ENCODE measurements at regions not wholly inside any gene's neighbourhood (a gene's known extent, or its start where the extent isn't known, plus 50 kb on each side); places are given as distances from the start of the nearest gene placed in this dataset.

DNA sequence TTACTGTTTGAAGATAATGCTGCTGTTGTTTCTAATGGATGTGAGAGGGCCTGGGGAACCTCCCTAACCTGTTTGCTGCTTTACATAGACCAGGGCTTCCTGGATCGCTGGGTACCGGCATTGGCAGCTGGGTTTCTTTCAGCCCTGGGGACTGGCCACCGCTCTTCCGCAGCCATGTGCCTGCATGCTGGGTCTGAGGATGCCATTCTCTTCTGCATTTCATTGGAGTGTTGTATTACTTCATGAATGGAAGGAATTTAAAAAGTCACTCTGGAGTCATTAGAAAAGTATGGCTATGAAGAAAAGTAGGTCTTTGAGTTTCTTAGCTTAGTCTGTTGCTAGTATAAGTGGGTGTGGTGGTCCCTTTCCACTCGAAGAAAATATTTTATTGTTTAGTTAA is 107.3 kb upstream of the MGAT5 start:
- no peak for DNase-seq (ENCODE audit: low read depth)
- H3K4me3 ChIP-seq (ENCODE audit: control insufficient read depth, low read depth, low read length), result no peak overlapping the region; the same call in 1 of the 2 replicates
- TF ChIP-seq CTCF (IDR thresholded peaks at IDR 0.05; ENCODE audit: control insufficient read depth, insufficient read depth, low read depth, low read length, missing control alignments), result no peak

- H3K4me3 ChIP-seq (ENCODE audit: control insufficient read depth, low read depth, low read length), result no peak overlapping the region
- no peak for DNase-seq (ENCODE audit: low read depth)
- no peak for TF ChIP-seq CTCF (IDR thresholded peaks at IDR 0.05; ENCODE audit: control insufficient read depth, insufficient read depth, low read depth, low read length, missing control alignments)
These were observed 105.7 kb upstream of the MGAT5 start for GRCh38 chr2:134148172-134148571.

- TF ChIP-seq CTCF (IDR thresholded peaks at IDR 0.05; ENCODE audit: control insufficient read depth, insufficient read depth, low read depth, low read length, missing control alignments), result no peak
- no peak for DNase-seq (ENCODE audit: low read depth)
- H3K4me3 ChIP-seq (ENCODE audit: control insufficient read depth, low read depth, low read length), result no peak overlapping the region
These were observed 104.9 kb upstream of the MGAT5 start for GRCh38 chr2:134148843-134149472.

DNA sequence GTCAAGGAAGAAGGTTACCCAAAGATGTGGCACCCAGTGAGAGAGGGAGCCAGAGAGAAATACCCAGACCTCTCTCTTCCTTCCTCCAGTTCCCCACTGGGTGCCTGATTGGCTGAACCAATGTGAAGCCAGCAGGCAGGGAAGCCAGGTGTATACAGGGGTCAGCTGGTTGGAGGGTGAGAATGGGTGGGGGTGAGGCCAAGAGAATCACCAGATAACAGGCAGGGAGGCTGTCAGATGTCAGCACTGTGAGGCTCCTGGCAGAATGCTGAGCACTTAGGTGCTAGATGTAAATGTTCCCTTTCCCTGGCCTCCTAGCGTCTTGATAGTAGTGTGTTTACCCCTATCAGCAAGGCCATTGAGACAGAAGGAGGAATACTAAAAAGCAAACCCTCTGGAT is 104.0 kb upstream of the MGAT5 start:
- no peak for TF ChIP-seq CTCF (IDR thresholded peaks at IDR 0.05; ENCODE audit: control insufficient read depth, insufficient read depth, low read depth, low read length, missing control alignments)
- no peak for DNase-seq (ENCODE audit: low read depth)
- no peak overlapping the region for H3K4me3 ChIP-seq (ENCODE audit: control insufficient read depth, low read depth, low read length)

DNA sequence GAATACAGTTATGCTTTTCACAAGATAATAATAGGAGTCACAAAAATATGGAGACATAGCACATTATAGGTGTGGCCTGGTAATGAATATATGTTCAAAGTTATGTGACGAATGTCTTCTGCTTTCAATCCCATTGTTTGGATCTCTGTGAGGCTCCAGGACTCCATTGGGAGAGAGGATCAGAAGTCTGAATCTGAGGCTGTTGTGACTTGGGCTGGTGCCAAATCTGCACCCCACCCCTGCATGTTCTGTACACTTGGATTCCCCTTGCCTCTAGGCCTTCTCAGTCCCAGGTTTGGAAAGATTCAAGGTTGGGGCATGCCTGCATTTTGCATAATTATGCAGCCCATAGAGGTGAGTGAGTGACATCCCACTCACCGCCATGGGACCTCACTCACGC is 103.1 kb upstream of the MGAT5 start:
- no peak for DNase-seq (ENCODE audit: low read depth)
- no peak overlapping the region for H3K4me3 ChIP-seq (ENCODE audit: control insufficient read depth, low read depth, low read length)
- TF ChIP-seq CTCF (IDR thresholded peaks at IDR 0.05; ENCODE audit: control insufficient read depth, insufficient read depth, low read depth, low read length, missing control alignments), result no peak

DNA sequence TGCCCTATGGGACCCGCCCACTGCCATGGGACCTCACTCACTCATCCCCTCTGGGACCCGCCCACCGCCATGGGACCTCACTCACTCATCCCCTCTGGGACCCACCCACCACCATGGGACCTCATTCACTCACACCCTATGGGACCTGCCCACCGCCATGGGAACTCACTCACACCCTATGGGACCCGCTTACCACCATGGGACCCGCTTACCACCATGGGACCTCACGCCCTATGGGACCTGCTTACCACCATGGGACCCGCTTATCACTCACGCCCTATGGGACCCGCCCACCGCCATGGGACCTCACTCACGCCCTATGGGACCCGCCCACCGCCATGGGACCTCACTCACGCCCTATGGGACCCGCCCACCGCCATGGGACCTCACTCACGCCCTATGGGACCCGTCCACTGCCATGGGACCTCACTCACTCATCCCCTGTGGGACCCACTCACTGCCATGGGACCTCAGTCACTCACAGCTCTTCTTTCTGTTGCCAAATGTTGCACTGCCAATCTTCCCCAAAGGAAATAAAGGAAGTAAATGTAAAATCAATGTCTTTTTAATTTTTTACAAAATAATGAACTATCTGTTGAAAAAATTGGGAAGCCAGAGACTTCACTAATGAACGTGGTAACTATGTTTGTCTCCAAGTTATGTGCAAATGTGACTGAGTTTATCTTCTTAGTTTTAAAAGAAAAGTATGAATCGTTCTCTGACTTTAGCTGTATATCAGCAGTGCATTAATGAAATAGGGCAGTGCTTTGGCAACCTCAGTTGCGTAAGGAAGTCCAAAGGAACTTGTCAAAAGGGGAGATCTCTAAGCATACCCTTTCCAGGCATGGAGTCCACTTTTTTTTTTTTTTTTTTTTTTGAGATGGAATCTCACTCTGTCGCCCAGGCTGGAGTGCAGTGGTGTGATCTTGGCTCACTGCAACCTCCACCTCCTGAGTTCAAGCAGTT is 101.5 kb upstream of the MGAT5 start:
- no peak overlapping the region for H3K4me3 ChIP-seq (ENCODE audit: control insufficient read depth, low read depth, low read length)
- no peak for DNase-seq (ENCODE audit: low read depth)
- TF ChIP-seq CTCF (IDR thresholded peaks at IDR 0.05; ENCODE audit: control insufficient read depth, insufficient read depth, low read depth, low read length, missing control alignments), result no peak

Measured in AG09309 (cell line).